Stomach (tissue), 8 donors: ENCODE measurements at regions not wholly inside any gene's neighbourhood (a gene's known extent, or its start where the extent isn't known, plus 50 kb on each side); places are given as distances from the start of the nearest gene placed in this dataset.

ENCODE experiments used
- DNase-seq, 2 donors: peaks; one replicate each; pipeline versions ENCODE4 v3.0.0 to v3.0.0-alpha.2; 2013 to 2019
- H3K27ac ChIP-seq, 5 donors: fragments of 200-600 bp in 4 of 5; sonication (generic) in 4 of 5; one replicate each; pipeline ENCODE4 v1.5.1; 2013 to 2019; ENCODE audit warnings: mild to moderate bottlenecking in 1 of 5, moderate library complexity in 1 of 5
- H3K27me3 ChIP-seq, 3 donors: fragments of 200-600 bp; sonication (generic); one replicate each; pipeline ENCODE4 v1.5.1; 2017 to 2019; ENCODE audit warnings: mixed run types in 1 of 3
- H3K36me3 ChIP-seq, 4 donors: fragments of 200-600 bp; sonication (generic); 1 replicate in 3 of 4; 2 replicates in 1 of 4; pipeline ENCODE4 v1.5.1; 2016 to 2019
- H3K4me1 ChIP-seq, 4 donors: fragments of 200-600 bp; sonication (generic); one replicate each; pipeline ENCODE4 v1.5.1; 2016 to 2019
- H3K4me3 ChIP-seq, 4 donors: fragments of 200-600 bp; sonication (generic) in 3 of 4; one replicate each; pipeline ENCODE4 v1.5.1; 2016 to 2019; ENCODE audit warnings: mild to moderate bottlenecking in 1 of 4
- H3K9me3 ChIP-seq, 4 donors: fragments of 200-600 bp; sonication (generic); one replicate each; pipeline ENCODE4 v1.5.1; 2016 to 2019
- CTCF ChIP-seq, 7 experiments: fragments of 450-650 bp in 4 of 7; fragments of 200-600 bp in 3 of 7; sonication (generic) in 3 of 7; IDR thresholded peaks; one replicate each; pipeline ENCODE4 v1.5.1; 2016 to 2019; ENCODE audit warnings: antibody characterized with exemption in 7 of 7, control low read depth in 2 of 7, mild to moderate bottlenecking in 1 of 7
- EP300 ChIP-seq: sonication (generic); formaldehyde crosslinking; IDR thresholded peaks from one replicate; pipeline ENCODE4 v1.6.1; 2017; ENCODE audit warnings: antibody characterized with exemption
- POLR2A ChIP-seq, 4 donors: fragments of 450-650 bp; IDR thresholded peaks; one replicate each; pipeline ENCODE4 v1.6.1; 2016; ENCODE audit warnings: antibody characterized with exemption in 4 of 4, control low read depth in 2 of 4, mild to moderate bottlenecking in 1 of 4, moderate library complexity in 1 of 4
- POLR2AphosphoS5 ChIP-seq, 3 donors: sonication (generic); formaldehyde crosslinking; IDR thresholded peaks; one replicate each; pipeline ENCODE4 v1.6.1; 2016; ENCODE audit warnings: antibody characterized with exemption in 3 of 3
- WGBS, 5 donors: extraction: QIAGEN DNeasy Blood & Tissue Kit in 3 of 5; methylation state at CpG; one replicate each; pipeline versions ENCODE4 v1.1.5 to v1.1.7; 2013 to 2018; 5-methylcytosine and 5-hydroxymethylcytosine counted together
- intact Hi-C: fragments of 100-400 bp; cut with DNase I; formaldehyde crosslinking; loops from one replicate; pipeline ENCODE4 v1.15.1; 2023; ENCODE audit warnings: low total_unique reads
- donor health status: healthy with polysubstance abuse.
- donor health status: Bipolar disorder and iron deficiency.
- donor health status: healthy.

DNA sequence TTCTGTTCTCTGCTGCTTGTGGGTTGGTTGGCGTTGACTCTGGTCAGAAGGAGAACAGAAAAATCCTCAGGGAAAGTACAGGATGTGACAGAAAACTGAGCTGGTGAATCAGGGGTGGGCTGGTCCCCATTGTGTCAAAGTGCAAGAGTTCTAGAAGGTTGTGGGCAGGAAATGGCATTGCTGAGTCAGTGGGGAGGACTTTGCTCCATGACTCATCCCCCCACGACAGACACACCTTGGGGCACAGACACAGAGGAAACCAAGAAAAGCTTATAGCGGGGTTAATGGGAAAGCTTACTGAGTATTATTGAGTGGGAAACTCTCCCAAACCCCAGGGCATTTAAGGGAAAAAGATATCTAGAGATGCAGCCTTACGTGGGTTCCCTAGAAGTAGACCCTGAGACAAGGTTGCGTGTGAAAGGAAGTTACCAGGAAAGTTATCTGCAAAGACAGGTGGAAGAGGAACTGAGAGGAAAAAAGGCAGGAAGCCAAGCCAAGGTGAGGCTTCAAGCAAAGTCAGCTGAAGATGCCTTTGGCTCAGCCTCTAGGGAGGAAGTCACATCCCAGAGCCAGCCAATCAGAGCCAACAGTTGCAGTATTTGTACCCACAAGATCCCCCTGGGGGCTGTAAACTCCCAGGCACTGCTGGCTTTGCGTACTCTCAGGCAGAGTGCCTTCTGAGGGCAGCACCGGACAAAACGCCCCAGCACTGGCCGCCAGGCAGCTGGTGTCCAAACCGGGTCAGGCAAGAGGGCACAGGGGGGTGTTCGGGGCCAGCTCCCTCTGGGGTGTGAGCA is 86.4 kb downstream of the FOXL1 start:
- Histone ChIP-seq H3K4me3 (no peak overlapping the region), H3K27ac (peak overlapping the region in 3 of 5 donors; percentile 72 to 84 (median 76)), H3K4me1 (peaks cover 0 to 20% (median 4%) of the 10 kb centered on the region in 4 donors), H3K27me3 (peaks cover 0 to 67% (median 11%) of the 10 kb centered on the region in 3 donors), H3K36me3 (no peaks in the 10 kb centered on the region), H3K9me3 (peaks cover 0 to 8% (median 0%) of the 10 kb centered on the region in 4 donors)
- 58 to 65% (median 63%) methylated on average over 11 of the region's 11 CpGs for WGBS, 5 donors
- peak; percentile 49 to 74 for DNase-seq
- TF ChIP-seq POLR2A (IDR thresholded peaks at IDR 0.05): no peak
- TF ChIP-seq POLR2AphosphoS5 (IDR thresholded peaks at IDR 0.05): peak in 1 of 3 donors; percentile 38
- intact Hi-C loops: no loop called here

DNA sequence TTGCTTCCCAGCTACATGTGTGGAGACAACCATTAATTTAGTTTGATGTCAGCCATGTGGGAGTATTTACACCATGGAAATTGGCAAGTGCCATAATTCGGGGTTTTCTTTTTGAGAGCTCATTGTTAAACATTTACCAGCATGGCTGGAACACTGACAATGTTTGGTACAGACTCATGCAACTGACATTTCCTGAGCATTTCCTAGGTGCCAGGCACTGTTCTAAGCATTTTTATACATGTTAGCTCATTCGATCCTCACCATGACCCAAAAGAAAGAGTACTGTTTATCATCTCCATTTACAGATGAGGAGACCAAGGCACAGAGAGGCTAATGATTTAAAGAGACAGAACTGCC is 86.9 kb downstream of the FOXL1 start:
- no peak overlapping the region for H3K4me3 ChIP-seq
- no peak for DNase-seq
- 35 to 62% (median 57%) methylated on average over 2 of the region's 2 CpGs for WGBS, 5 donors
- H3K4me1 ChIP-seq: peaks cover 0 to 20% (median 4%) of the 10 kb centered on the region in 4 donors
- TF ChIP-seq EP300 (no peak), POLR2A (IDR thresholded peaks at IDR 0.05) (no peak), CTCF (IDR thresholded peaks at IDR 0.05) (no peak)
- no peaks in the 10 kb centered on the region for H3K36me3 ChIP-seq
- peaks cover 0 to 5% (median 0%) of the 10 kb centered on the region in 4 donors for H3K9me3 ChIP-seq
- intact Hi-C loops: no loop called here
- H3K27ac ChIP-seq: peak overlapping the region in 3 of 5 donors; percentile 72 to 84 (median 76)
- peaks cover 0 to 67% (median 11%) of the 10 kb centered on the region in 3 donors for H3K27me3 ChIP-seq

- no peak overlapping the region for H3K27ac ChIP-seq
- no peak for TF ChIP-seq POLR2AphosphoS5 (IDR thresholded peaks at IDR 0.05)
- no peak for TF ChIP-seq CTCF (IDR thresholded peaks at IDR 0.05)
- TF ChIP-seq POLR2A (IDR thresholded peaks at IDR 0.05): no peak
- no peak for TF ChIP-seq EP300
- intact Hi-C loops: no loop called here
- H3K4me1 ChIP-seq: peaks cover 0 to 20% (median 4%) of the 10 kb centered on the region in 4 donors
- 90 to 95% (median 94%) methylated on average over 3 of the region's 3 CpGs for WGBS, 5 donors
- no peak for DNase-seq
- H3K9me3 ChIP-seq: peaks cover 0 to 5% (median 0%) of the 10 kb centered on the region in 4 donors
- H3K36me3 ChIP-seq: no peaks in the 10 kb centered on the region
- H3K4me3 ChIP-seq: no peak overlapping the region
- H3K27me3 ChIP-seq: peaks cover 0 to 63% (median 9%) of the 10 kb centered on the region in 3 donors
Observed at GRCh38 chr16:86665929-86666328, 87.6 kb downstream of the FOXL1 start.

DNA sequence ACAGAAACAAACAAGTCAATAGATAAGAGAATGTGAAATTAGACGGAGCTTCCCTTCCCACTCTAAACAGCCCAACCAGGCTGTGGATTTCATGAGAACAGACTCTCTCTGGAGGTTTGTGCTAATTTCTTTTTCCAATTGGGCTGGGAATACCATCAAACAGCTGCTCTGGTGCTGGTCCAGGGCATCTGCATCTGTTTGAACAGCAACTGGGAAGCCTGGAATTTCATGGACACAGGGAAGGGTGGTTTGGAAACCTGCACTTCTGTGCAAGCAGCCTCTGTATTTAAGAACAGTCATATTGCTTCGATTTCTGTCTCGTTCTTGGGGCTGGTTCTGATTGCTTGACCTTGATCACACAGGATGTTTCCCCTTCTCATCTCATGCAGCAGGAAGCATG is 88.7 kb downstream of the FOXL1 start:
- H3K27me3 ChIP-seq: peaks cover 0 to 59% (median 5%) of the 10 kb centered on the region in 3 donors
- intact Hi-C loops: no loop called here

More for the DNA sequence above, 88.7 kb downstream of the FOXL1 start:
- Histone ChIP-seq H3K27ac (no peak overlapping the region), H3K9me3 (peaks cover 0 to 7% (median 0%) of the 10 kb centered on the region in 4 donors), H3K4me3 (no peak overlapping the region), H3K4me1 (peaks cover 2 to 20% (median 5%) of the 10 kb centered on the region in 4 donors), H3K36me3 (no peaks in the 10 kb centered on the region)
- 53 to 60% (median 54%) methylated on average over 3 of the region's 3 CpGs for WGBS, 5 donors
- DNase-seq: peak in 1 of 2 donors; percentile 32
- TF ChIP-seq POLR2AphosphoS5 (IDR thresholded peaks at IDR 0.05): no peak
- TF ChIP-seq EP300: no peak
- TF ChIP-seq CTCF (IDR thresholded peaks at IDR 0.05): no peak
- TF ChIP-seq POLR2A (IDR thresholded peaks at IDR 0.05): no peak
